ENCODE measurements at regions not wholly inside any gene's neighbourhood (a gene's known extent, or its start where the extent isn't known, plus 50 kb on each side); places are given as distances from the start of the nearest gene placed in this dataset.

DNA sequence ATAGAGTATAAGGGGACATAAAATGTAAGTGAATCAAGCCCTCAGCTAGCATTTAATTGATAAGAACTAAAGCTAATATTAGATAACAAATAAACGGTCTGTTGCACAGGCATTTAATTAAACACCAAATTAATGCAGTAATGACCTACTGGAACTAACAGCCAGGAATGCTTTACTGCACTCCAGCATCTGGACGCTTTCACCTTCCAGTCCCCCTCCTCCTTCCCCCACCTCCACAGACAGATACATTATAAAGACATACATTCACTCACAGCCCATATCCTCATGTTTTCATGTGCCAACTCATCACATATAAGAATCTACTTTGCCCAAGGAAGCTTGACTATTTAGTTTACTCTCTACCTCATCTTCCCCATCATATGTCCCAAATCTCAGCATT is 337.4 kb upstream of the PIK3C3 start:
- H3K27ac ChIP-seq (ENCODE audit: low read depth, low read length): no peak overlapping the region
- no peaks in the 10 kb centered on the region for H3K4me1 Mint-ChIP-seq
- no peak overlapping the region for H3K4me3 ChIP-seq (ENCODE audit: low read length)
- H3K27ac Mint-ChIP-seq: no peak overlapping the region
- H3K9me3 ChIP-seq (ENCODE audit: low read length): no peaks in the 10 kb centered on the region
- ChIA-PET CTCF (no interaction called here), POLR2A (no interaction called here)
- no peak for DNase-seq
- H3K27me3 ChIP-seq (ENCODE audit: insufficient read depth, low read length, poor library complexity, severe bottlenecking): no peaks in the 10 kb centered on the region
- peaks cover 0 to 3% (median 0%) of the 10 kb centered on the region in 5 donors for H3K9me3 Mint-ChIP-seq
- H3K36me3 Mint-ChIP-seq: no peaks in the 10 kb centered on the region
- no peaks in the 10 kb centered on the region for H3K4me1 ChIP-seq (ENCODE audit: insufficient read depth, low read length)
- H3K36me3 ChIP-seq (ENCODE audit: insufficient read depth, low read length): no peaks in the 10 kb centered on the region
- no peaks in the 10 kb centered on the region for H3K27me3 Mint-ChIP-seq
- no peak overlapping the region for H3K4me3 Mint-ChIP-seq

DNA sequence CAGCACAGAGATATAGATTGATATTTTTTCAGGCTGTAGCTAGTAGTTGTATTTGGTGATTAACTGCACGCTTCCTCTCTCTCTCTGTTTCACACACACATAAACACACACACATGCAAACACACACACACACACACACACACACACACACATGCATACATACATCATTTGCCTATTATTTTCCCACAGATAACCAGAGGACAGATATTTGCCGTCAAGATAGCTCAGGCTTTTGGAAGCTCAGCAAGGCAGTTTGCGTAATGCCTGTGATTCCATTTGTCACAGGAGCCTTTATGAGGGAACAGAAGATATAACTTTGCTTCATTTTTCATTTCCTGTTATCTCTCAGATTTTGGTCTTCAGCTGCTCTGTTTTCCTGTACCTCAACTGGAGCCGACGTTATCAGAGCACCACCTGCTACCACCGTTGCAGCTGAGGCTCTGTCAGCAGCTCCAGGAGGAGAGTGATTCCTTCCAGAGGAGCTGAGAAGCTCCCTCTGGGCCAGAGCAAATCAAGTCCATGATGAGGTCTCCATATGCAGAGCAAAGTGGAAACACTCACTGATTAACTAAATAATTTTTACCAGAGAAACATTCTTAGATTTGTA is 341.9 kb upstream of the PIK3C3 start:
- Histone ChIP-seq H3K4me1 (ENCODE audit: insufficient read depth, low read length) (no peaks in the 10 kb centered on the region), H3K4me3 (ENCODE audit: low read length) (no peak overlapping the region), H3K9me3 (ENCODE audit: low read length) (no peaks in the 10 kb centered on the region), H3K27ac (ENCODE audit: low read depth, low read length) (no peak overlapping the region), H3K27me3 (ENCODE audit: insufficient read depth, low read length, poor library complexity, severe bottlenecking) (no peaks in the 10 kb centered on the region), H3K36me3 (ENCODE audit: insufficient read depth, low read length) (no peaks in the 10 kb centered on the region)
- no peaks in the 10 kb centered on the region for H3K27me3 Mint-ChIP-seq
- H3K36me3 Mint-ChIP-seq: no peaks in the 10 kb centered on the region
- H3K9me3 Mint-ChIP-seq: peaks cover 2 to 16% (median 11%) of the 10 kb centered on the region in 5 donors
- DNase-seq: no peak
- POLR2A ChIA-PET: interaction anchor here (0.7 kb wide), 1 partner anchor 55 kb away, joined by 6 read pairs; no protein-coding TSS in a partner anchor
- H3K27ac Mint-ChIP-seq: no peak overlapping the region
- no peak overlapping the region for H3K4me3 Mint-ChIP-seq
- no peaks in the 10 kb centered on the region for H3K4me1 Mint-ChIP-seq
- CTCF ChIA-PET: no interaction called here

DNA sequence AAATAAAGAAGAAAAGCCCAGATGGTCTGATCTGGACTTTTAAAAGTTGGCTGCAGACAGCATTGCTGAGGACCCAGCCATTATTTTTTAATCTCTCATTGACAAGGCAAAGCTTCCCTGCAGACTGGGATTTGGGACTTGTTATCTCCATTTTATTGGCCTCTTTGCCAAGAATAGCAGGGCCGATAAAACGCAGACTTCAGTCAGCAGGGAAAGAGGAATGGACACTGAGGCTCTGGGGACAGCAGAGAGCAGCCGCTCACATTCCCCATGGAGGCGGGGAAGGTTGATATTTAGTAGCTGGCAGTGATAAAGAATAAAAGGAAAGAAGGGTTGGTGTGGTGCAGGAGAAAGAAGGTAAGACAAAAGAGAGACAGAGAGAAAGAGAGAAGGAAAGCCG is 350.1 kb upstream of the PIK3C3 start:
- Mint-ChIP-seq H3K4me1 (no peaks in the 10 kb centered on the region), H3K27ac (no peak overlapping the region), H3K36me3 (no peaks in the 10 kb centered on the region), H3K9me3 (peaks cover 10 to 21% (median 12%) of the 10 kb centered on the region in 5 donors), H3K27me3 (no peaks in the 10 kb centered on the region), H3K4me3 (no peak overlapping the region)
- Histone ChIP-seq H3K4me3 (ENCODE audit: low read length) (no peak overlapping the region), H3K36me3 (ENCODE audit: insufficient read depth, low read length) (no peaks in the 10 kb centered on the region), H3K27me3 (ENCODE audit: insufficient read depth, low read length, poor library complexity, severe bottlenecking) (no peaks in the 10 kb centered on the region), H3K27ac (ENCODE audit: low read depth, low read length) (no peak overlapping the region), H3K4me1 (ENCODE audit: insufficient read depth, low read length) (no peaks in the 10 kb centered on the region), H3K9me3 (ENCODE audit: low read length) (no peaks in the 10 kb centered on the region)
- CTCF ChIA-PET: no interaction called here
- POLR2A ChIA-PET: no interaction called here
- no peak for DNase-seq

DNA sequence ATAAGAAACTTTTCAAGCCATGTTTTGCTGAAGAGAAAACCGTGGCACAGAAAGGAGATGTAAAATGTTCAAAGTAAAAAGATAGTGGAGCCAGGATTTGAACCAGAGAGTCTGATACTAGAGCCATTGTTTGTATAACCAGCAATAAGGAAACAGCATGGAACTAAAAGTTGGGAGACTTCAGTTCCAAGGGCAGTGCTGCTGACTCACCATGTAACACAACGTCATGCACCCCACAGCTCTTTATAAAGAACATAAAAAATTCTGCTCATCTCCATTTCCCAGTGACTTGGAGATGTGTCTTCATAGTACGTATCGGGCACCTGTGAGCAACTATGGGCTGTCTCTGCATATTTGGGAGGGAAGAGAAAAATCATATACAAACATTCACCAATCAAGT is 353.0 kb upstream of the PIK3C3 start:
- Histone ChIP-seq H3K9me3 (ENCODE audit: low read length) (no peaks in the 10 kb centered on the region), H3K27me3 (ENCODE audit: insufficient read depth, low read length, poor library complexity, severe bottlenecking) (no peaks in the 10 kb centered on the region), H3K27ac (ENCODE audit: low read depth, low read length) (no peak overlapping the region), H3K4me3 (ENCODE audit: low read length) (no peak overlapping the region), H3K4me1 (ENCODE audit: insufficient read depth, low read length) (no peaks in the 10 kb centered on the region), H3K36me3 (ENCODE audit: insufficient read depth, low read length) (no peaks in the 10 kb centered on the region)
- Mint-ChIP-seq H3K4me3 (no peak overlapping the region), H3K27ac (no peak overlapping the region), H3K4me1 (no peaks in the 10 kb centered on the region), H3K9me3 (peaks cover 3 to 13% (median 5%) of the 10 kb centered on the region in 5 donors), H3K36me3 (no peaks in the 10 kb centered on the region), H3K27me3 (no peaks in the 10 kb centered on the region)
- CTCF ChIA-PET: no interaction called here
- DNase-seq: no peak
- POLR2A ChIA-PET: no interaction called here

DNA sequence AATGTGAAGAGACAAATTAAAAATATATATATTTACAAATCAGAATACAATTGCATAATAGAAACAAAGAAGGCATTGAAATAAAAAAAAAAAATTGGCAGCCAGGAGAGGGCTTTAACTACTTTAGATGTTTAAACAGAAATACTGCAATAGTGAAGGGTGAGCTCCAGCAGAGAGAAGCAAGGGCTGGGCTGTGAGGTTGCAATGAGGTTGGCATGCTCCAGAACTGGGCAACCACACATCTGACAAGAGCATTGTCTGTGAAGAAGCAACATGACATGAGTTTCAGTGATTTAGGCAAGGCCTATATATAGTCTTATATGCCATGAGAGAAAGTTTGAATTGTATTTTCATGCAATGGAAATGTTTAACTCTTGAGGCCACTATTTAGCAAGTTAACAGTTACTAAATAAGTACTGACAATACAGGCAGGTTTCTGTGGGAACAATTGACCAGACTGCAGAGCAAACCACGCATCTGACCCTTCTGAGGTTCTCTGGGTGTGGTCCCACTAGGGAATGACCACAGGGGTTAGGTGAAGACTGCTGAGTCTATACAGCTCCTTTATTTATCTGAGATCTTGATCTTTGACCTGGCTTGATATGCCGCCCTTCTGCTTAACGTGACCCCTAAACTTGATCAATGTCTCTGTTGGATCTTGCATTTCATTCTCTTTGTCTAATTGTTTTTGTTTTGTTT is 354.2 kb upstream of the PIK3C3 start:
- H3K9me3 ChIP-seq (ENCODE audit: low read length): no peaks in the 10 kb centered on the region
- peaks cover 3 to 5% (median 4%) of the 10 kb centered on the region in 5 donors for H3K9me3 Mint-ChIP-seq
- POLR2A ChIA-PET: no interaction called here
- no peak overlapping the region for H3K4me3 Mint-ChIP-seq
- no peaks in the 10 kb centered on the region for H3K36me3 ChIP-seq (ENCODE audit: insufficient read depth, low read length)
- no peak overlapping the region for H3K27ac Mint-ChIP-seq
- no peaks in the 10 kb centered on the region for H3K36me3 Mint-ChIP-seq
- no peak overlapping the region for H3K27ac ChIP-seq (ENCODE audit: low read depth, low read length)
- no peaks in the 10 kb centered on the region for H3K27me3 Mint-ChIP-seq
- no peak for DNase-seq
- CTCF ChIA-PET: no interaction called here
- H3K4me1 Mint-ChIP-seq: no peaks in the 10 kb centered on the region
- H3K27me3 ChIP-seq (ENCODE audit: insufficient read depth, low read length, poor library complexity, severe bottlenecking): no peaks in the 10 kb centered on the region
- H3K4me1 ChIP-seq (ENCODE audit: insufficient read depth, low read length): no peaks in the 10 kb centered on the region
- no peak overlapping the region for H3K4me3 ChIP-seq (ENCODE audit: low read length)

DNA sequence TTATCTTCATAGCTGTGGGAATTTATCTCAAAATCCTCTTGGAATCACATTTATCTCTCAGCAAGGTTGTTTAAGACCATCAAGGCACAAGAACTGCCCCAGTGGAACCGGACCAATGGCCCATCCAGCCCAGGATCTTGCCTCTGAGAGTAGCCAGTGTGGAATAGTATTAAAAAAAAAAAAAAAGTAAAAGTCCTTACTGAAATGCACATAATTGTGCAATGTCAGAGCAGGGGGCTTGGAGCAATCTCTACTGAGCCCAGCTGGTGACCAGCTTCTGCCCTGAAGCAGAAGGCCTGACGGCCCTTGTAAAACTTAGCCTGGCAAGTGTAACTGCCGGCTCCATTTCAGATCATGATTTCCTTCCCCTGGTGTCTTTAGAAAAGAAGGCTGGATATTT is 355.6 kb upstream of the PIK3C3 start:
- Mint-ChIP-seq H3K36me3 (no peaks in the 10 kb centered on the region), H3K4me1 (no peaks in the 10 kb centered on the region), H3K9me3 (peaks cover 3 to 4% (median 3%) of the 10 kb centered on the region in 5 donors), H3K27ac (no peak overlapping the region), H3K4me3 (no peak overlapping the region), H3K27me3 (no peaks in the 10 kb centered on the region)
- no peaks in the 10 kb centered on the region for H3K36me3 ChIP-seq (ENCODE audit: insufficient read depth, low read length)
- no peak overlapping the region for H3K27ac ChIP-seq (ENCODE audit: low read depth, low read length)
- no peak for DNase-seq
- H3K27me3 ChIP-seq (ENCODE audit: insufficient read depth, low read length, poor library complexity, severe bottlenecking): no peaks in the 10 kb centered on the region
- H3K4me3 ChIP-seq (ENCODE audit: low read length): no peak overlapping the region
- H3K4me1 ChIP-seq (ENCODE audit: insufficient read depth, low read length): no peaks in the 10 kb centered on the region
- no peaks in the 10 kb centered on the region for H3K9me3 ChIP-seq (ENCODE audit: low read length)
- POLR2A ChIA-PET: no interaction called here
- CTCF ChIA-PET: no interaction called here

DNA sequence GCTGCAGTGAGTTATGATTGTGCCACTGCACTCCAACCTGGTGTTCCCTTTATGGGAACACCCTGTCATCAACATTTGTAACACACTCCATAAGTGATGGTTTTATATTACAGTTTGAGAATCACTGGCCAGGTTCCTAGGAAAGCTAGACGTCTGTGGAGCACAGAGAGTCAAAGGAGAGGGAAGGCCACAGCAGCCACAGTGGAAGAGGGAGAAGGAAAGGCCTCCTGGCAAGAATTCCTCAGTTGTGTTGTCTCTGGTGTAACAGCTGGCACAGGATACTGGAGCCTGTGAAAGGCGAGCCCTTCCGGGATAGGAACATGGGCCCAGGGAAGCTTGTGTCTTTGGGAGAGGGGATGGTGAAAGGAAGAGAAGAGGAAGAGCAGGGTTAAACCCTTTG is 360.5 kb upstream of the PIK3C3 start:
- ChIA-PET CTCF (no interaction called here), POLR2A (no interaction called here)
- no peaks in the 10 kb centered on the region for H3K27me3 Mint-ChIP-seq
- no peaks in the 10 kb centered on the region for H3K27me3 ChIP-seq (ENCODE audit: insufficient read depth, low read length, poor library complexity, severe bottlenecking)
- H3K9me3 ChIP-seq (ENCODE audit: low read length): no peaks in the 10 kb centered on the region
- H3K27ac ChIP-seq (ENCODE audit: low read depth, low read length): no peak overlapping the region
- H3K36me3 Mint-ChIP-seq: no peaks in the 10 kb centered on the region
- no peaks in the 10 kb centered on the region for H3K4me1 ChIP-seq (ENCODE audit: insufficient read depth, low read length)
- DNase-seq: no peak
- H3K4me3 Mint-ChIP-seq: no peak overlapping the region
- no peak overlapping the region for H3K27ac Mint-ChIP-seq
- H3K4me1 Mint-ChIP-seq: no peaks in the 10 kb centered on the region
- H3K9me3 Mint-ChIP-seq: peaks cover 0 to 6% (median 0%) of the 10 kb centered on the region in 5 donors
- no peak overlapping the region for H3K4me3 ChIP-seq (ENCODE audit: low read length)
- no peaks in the 10 kb centered on the region for H3K36me3 ChIP-seq (ENCODE audit: insufficient read depth, low read length)

DNA sequence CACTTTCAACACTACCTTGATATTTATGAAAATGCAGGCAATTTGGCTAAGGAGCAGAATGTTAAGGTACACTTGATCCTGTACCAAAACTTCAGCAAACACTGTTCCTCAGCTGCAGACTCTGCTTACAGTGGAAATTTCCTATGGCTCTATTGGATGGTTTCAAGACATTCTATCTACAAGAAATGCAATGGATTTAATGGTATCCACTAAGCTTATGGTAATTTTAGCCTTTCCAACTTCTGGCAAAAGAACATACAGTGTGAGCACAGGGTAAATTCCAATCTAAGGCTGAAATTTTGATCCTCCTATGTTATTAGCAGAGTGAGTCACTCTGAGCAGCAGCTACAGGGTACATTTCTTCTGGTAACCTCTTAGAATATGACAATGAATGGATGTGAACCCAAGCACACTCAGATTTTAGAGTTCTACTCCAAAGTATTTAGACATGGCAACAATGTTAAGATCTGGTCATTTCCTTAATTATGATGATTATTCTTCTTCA is 361.8 kb upstream of the PIK3C3 start:
- Histone ChIP-seq H3K36me3 (ENCODE audit: insufficient read depth, low read length) (no peaks in the 10 kb centered on the region), H3K27ac (ENCODE audit: low read depth, low read length) (no peak overlapping the region), H3K4me1 (ENCODE audit: insufficient read depth, low read length) (no peaks in the 10 kb centered on the region), H3K4me3 (ENCODE audit: low read length) (no peak overlapping the region), H3K27me3 (ENCODE audit: insufficient read depth, low read length, poor library complexity, severe bottlenecking) (no peaks in the 10 kb centered on the region), H3K9me3 (ENCODE audit: low read length) (no peaks in the 10 kb centered on the region)
- no peak overlapping the region for H3K4me3 Mint-ChIP-seq
- H3K36me3 Mint-ChIP-seq: no peaks in the 10 kb centered on the region
- H3K27ac Mint-ChIP-seq: no peak overlapping the region
- POLR2A ChIA-PET: no interaction called here
- no peak for DNase-seq
- peaks cover 0 to 6% (median 0%) of the 10 kb centered on the region in 5 donors for H3K9me3 Mint-ChIP-seq
- H3K27me3 Mint-ChIP-seq: no peaks in the 10 kb centered on the region
- CTCF ChIA-PET: no interaction called here
- no peaks in the 10 kb centered on the region for H3K4me1 Mint-ChIP-seq

Measured in CD8-positive, alpha-beta memory T cell (primary cell).